Osteoblast (primary cell): ENCODE measurements at regions not wholly inside any gene's neighbourhood (a gene's known extent, or its start where the extent isn't known, plus 50 kb on each side); places are given as distances from the start of the nearest gene placed in this dataset.

Experiments
- DNase-seq: peaks from one replicate; pipeline ENCODE4 v3.0.0; 2011; ENCODE audit warnings: low spot score, mixed read lengths; ENCODE audit not compliant: insufficient read length; ENCODE audit errors: missing footprints
- H2AFZ ChIP-seq: 2 replicates; pipeline ENCODE4 v1.6.0; 2011; ENCODE audit warnings: mild to moderate bottlenecking, low read length
- H3K27ac ChIP-seq: 2 replicates; pipeline ENCODE4 v1.5.1; 2011; ENCODE audit warnings: mild to moderate bottlenecking, low read depth, low read length, moderate library complexity
- H3K27me3 ChIP-seq: 2 replicates; pipeline ENCODE4 v1.6.0; 2012; ENCODE audit warnings: mild to moderate bottlenecking, control low read depth, inconsistent platforms, low read length, moderate library complexity; ENCODE audit not compliant: insufficient read depth
- H3K36me3 ChIP-seq: 2 replicates; pipeline ENCODE4 v1.5.1; 2011; ENCODE audit warnings: mild to moderate bottlenecking, low read length, control low read depth, moderate library complexity; ENCODE audit not compliant: insufficient read depth
- H3K4me1 ChIP-seq: 2 replicates; pipeline ENCODE4 v1.5.1; 2011; ENCODE audit warnings: mild to moderate bottlenecking, low read length, control low read depth, moderate library complexity; ENCODE audit not compliant: insufficient read depth
- H3K4me2 ChIP-seq: 2 replicates; pipeline ENCODE4 v1.6.0; 2011; ENCODE audit warnings: mild to moderate bottlenecking, low read length; ENCODE audit not compliant: insufficient read depth
- H3K4me3 ChIP-seq: fragments of 200-600 bp; sonication (generic); 3 replicates; pipeline ENCODE4 v1.5.1; 2012; ENCODE audit warnings: mild to moderate bottlenecking, low read length, inconsistent platforms; ENCODE audit not compliant: insufficient read depth
- H3K79me2 ChIP-seq: 2 replicates; pipeline ENCODE4 v1.6.0; 2012; ENCODE audit warnings: mild to moderate bottlenecking, low read length, control low read depth, inconsistent platforms; ENCODE audit not compliant: insufficient read depth
- H3K9me3 ChIP-seq: 2 replicates; pipeline ENCODE4 v1.5.1; 2011; ENCODE audit warnings: low read depth, low read length, control low read depth
- H4K20me1 ChIP-seq: 2 replicates; pipeline ENCODE4 v1.6.0; 2012; ENCODE audit warnings: mild to moderate bottlenecking, low read length, control low read depth; ENCODE audit not compliant: insufficient read depth
- CTCF ChIP-seq: IDR thresholded peaks from 2 replicates; pipeline ENCODE4 v1.5.1; 2011; ENCODE audit warnings: mild to moderate bottlenecking, low read depth, low read length, moderate library complexity; ENCODE audit errors: extremely low read depth

DNA sequence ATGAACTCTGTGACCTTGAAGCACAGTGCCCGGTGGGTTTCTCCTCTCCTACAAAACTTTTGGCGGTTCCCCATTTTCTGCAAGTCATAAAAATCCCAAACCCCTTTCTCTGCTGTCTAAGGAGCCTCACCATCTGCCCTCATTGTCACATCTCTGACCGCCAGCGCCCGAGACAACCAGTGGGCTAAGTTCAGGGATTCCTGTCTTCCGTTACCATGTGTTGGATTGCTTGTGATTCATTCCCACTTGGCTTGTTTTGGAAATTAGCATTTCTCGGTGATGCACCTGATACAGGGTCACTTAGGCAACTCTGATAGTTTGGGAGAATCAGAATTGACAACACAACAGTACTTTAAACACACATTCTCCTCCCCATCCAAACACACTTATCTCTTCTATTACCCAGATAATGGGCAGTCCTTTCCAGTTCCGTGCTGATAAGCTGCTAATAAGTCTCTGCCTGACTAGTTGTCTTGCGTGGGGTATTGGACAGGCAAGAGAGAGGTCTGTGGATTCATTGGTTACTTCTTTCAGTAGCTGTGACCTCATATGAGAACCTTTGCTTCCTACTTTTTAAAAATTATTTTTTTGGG lies 70.0 kb upstream of the KLF4 start:
- H3K4me1 ChIP-seq: no peaks in the 10 kb centered on the region
- H3K36me3 ChIP-seq: no peaks in the 10 kb centered on the region
- H3K27ac ChIP-seq: no peak overlapping the region
- H3K27me3 ChIP-seq: no peaks in the 10 kb centered on the region
- no peak overlapping the region for H2AFZ ChIP-seq
- no peaks in the 10 kb centered on the region for H3K9me3 ChIP-seq
- H3K4me2 ChIP-seq: no peak overlapping the region
- H3K79me2 ChIP-seq: no peaks in the 10 kb centered on the region
- no peak for DNase-seq
- no peak for TF ChIP-seq CTCF
- no peaks in the 10 kb centered on the region for H4K20me1 ChIP-seq
- H3K4me3 ChIP-seq: no peak overlapping the region

DNA sequence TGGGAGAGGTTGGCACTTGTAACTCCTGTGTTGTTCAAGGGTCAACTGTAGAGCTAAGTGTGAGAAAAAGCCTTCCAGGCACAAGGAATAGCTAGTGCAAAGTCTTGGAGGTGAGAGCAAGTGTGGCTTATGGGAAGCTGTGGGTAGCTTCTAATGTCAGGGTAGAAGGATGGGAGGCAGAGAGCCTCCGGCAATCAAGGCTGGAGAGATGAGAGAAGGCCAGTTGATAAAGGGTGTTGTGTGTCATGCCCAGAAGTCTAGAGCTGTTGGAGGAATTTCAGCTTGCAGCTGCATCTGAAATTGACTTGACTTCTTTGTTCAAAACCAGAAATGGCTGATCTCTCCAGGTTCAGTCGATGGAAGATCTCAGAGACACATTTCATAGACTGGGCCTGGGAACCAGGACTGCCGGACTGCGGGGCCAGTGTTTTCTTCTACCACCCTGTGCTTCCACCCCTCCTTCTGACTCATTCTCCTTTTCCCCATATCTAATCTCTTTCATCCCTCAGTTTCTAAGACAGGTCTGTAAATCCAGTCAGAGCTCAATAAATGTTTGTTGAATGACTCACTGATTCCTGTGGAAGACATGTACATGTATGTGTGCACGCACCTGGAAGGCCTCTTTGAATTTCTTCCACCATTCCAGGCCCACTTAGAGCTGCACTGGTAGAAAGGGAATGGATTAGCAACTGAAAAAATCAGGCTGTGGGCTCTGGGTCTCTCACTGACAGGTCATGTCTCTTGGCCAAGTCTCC lies 67.8 kb upstream of the KLF4 start:
- Histone ChIP-seq H3K27ac (no peak overlapping the region), H3K36me3 (no peaks in the 10 kb centered on the region), H3K79me2 (no peaks in the 10 kb centered on the region), H3K4me2 (no peak overlapping the region), H3K9me3 (no peaks in the 10 kb centered on the region), H3K27me3 (no peaks in the 10 kb centered on the region), H4K20me1 (no peaks in the 10 kb centered on the region), H3K4me3 (no peak overlapping the region), H3K4me1 (no peaks in the 10 kb centered on the region), H2AFZ (no peak overlapping the region)
- no peak for DNase-seq
- TF ChIP-seq CTCF: no peak

- Histone ChIP-seq H3K27ac (no peak overlapping the region), H3K4me3 (no peak overlapping the region), H3K27me3 (no peaks in the 10 kb centered on the region), H3K4me2 (no peak overlapping the region), H3K36me3 (no peaks in the 10 kb centered on the region), H2AFZ (no peak overlapping the region), H3K9me3 (no peaks in the 10 kb centered on the region), H3K4me1 (no peaks in the 10 kb centered on the region), H4K20me1 (no peaks in the 10 kb centered on the region), H3K79me2 (no peaks in the 10 kb centered on the region)
- TF ChIP-seq CTCF: no peak
- DNase-seq: no peak
Observed at GRCh38 chr9:107554636-107555035, 65.1 kb upstream of the KLF4 start.

DNA sequence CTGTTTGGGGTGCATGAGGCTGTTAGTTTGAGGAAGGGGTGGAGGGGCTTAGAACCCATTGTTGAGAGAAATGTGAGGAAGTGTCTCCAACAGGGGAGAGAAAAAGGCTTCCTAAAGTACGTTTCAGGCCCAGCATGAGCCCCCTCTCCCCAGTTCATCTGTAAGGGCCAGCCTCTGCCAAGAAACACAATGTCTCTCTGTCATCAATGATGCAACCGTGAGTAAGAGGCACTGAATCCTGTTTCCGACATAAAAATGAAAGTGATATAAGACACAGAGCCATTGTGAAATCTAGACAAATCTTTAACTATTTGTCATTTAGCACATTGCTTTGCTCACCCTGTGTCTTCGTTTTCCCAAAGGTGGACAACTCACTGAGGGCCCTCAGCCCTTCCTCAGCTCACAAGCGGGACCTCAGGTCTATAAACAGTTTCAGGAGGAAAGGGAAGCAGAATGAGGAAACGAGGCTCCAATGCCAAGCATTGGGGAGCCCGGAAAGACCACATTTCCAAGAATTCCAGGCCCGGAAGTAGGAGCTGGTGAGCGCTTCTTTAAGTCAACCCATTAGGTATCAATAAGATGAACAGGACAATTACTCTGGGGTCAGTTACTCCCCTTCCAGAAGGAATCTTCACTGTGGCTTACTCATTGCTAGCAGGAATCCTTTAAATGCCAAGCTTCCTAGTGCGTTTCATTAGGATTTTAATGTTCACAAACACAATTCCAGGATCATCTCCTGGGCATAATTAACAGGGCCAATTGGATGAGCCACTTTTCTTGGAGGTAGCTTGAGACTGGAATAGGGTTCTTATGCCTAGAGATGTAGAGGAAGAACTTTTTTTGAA lies 59.0 kb upstream of the KLF4 start:
- Histone ChIP-seq H3K27ac (peak overlapping the region; percentile 80), H3K4me2 (peak overlapping the region; percentile 76), H3K4me1 (peaks cover 18% of the 10 kb centered on the region), H3K36me3 (no peaks in the 10 kb centered on the region), H4K20me1 (no peaks in the 10 kb centered on the region), H3K4me3 (peak overlapping the region; percentile 58), H3K27me3 (no peaks in the 10 kb centered on the region), H3K9me3 (no peaks in the 10 kb centered on the region), H2AFZ (peak overlapping the region; percentile 71), H3K79me2 (no peaks in the 10 kb centered on the region)
- TF ChIP-seq CTCF: no peak
- peak; percentile 58 for DNase-seq
